Ectodermal cell (in vitro differentiated cells): ENCODE measurements at regions not wholly inside any gene's neighbourhood (a gene's known extent, or its start where the extent isn't known, plus 50 kb on each side); places are given as distances from the start of the nearest gene placed in this dataset.
"Not testable (repeated sequence)": the region's sequence is repeated elsewhere in the genome, so short reads cannot be mapped to it uniquely, and the experiment has no call there.

Experiments used
- H3K27ac ChIP-seq: 2 replicates; pipeline ENCODE4 v1.7.0; 2013; ENCODE audit warnings: mild to moderate bottlenecking, low read depth, low read length; ENCODE audit not compliant: insufficient read depth, poor library complexity, severe bottlenecking
- H3K27me3 ChIP-seq: 2 replicates; pipeline ENCODE4 v1.7.0; 2013; ENCODE audit warnings: mild to moderate bottlenecking, low read length; ENCODE audit not compliant: insufficient read depth, control insufficient read depth, poor library complexity, severe bottlenecking
- H3K36me3 ChIP-seq: one replicate; pipeline ENCODE4 v1.7.0; 2013; ENCODE audit warnings: low read length; ENCODE audit not compliant: control insufficient read depth, insufficient read depth
- H3K4me1 ChIP-seq: one replicate; pipeline ENCODE4 v1.7.0; 2013; ENCODE audit warnings: low read length; ENCODE audit not compliant: control insufficient read depth, insufficient read depth
- H3K4me3 ChIP-seq: 2 replicates; pipeline ENCODE4 v1.7.0; 2013; ENCODE audit warnings: low read depth, low read length, control low read depth; ENCODE audit not compliant: insufficient read depth
- H3K9me3 ChIP-seq: 2 replicates; pipeline ENCODE4 v1.7.0; 2013; ENCODE audit warnings: mild to moderate bottlenecking, low read length, moderate library complexity; ENCODE audit not compliant: control insufficient read depth
- WGBS, 2 experiments: methylation state at CpG; one replicate each; pipeline ENCODE4 v1.1.7; 2013; ENCODE audit warnings: missing lambda C conversion rate in 2 of 2; 5-methylcytosine and 5-hydroxymethylcytosine counted together

- 93 to 99% methylated on average over 3 of the region's 3 CpGs for WGBS, 2 experiments
- H3K4me1 ChIP-seq: no peaks in the 10 kb centered on the region
- no peaks in the 10 kb centered on the region for H3K27me3 ChIP-seq
- no peak overlapping the region for H3K4me3 ChIP-seq
- H3K36me3 ChIP-seq: no peaks in the 10 kb centered on the region
- no peak overlapping the region for H3K27ac ChIP-seq
- H3K9me3 ChIP-seq: no peaks in the 10 kb centered on the region
Measured at GRCh38 chr4:15333692-15334633, 93.9 kb upstream of the C1QTNF7 start.

- WGBS, 2 experiments: 85 to 89% methylated on average over 6 to 8 of the region's 8 CpGs
- H3K4me1 ChIP-seq: no peaks in the 10 kb centered on the region
- no peak overlapping the region for H3K4me3 ChIP-seq
- H3K27ac ChIP-seq: no peak overlapping the region
- H3K9me3 ChIP-seq: no peaks in the 10 kb centered on the region
- no peaks in the 10 kb centered on the region for H3K27me3 ChIP-seq
- H3K36me3 ChIP-seq: no peaks in the 10 kb centered on the region
Measured at GRCh38 chr4:15336410-15337167, 91.2 kb upstream of the C1QTNF7 start.

GRCh38 chr4:15337168-15337657, 90.6 kb upstream of the C1QTNF7 start:
- not testable (repeated sequence) for H3K4me1 ChIP-seq, H3K4me3 ChIP-seq, H3K27ac ChIP-seq, H3K27me3 ChIP-seq, H3K36me3 ChIP-seq, H3K9me3 ChIP-seq
- 90 to 95% methylated on average over 1 to 2 of the region's 2 CpGs for WGBS, 2 experiments

DNA sequence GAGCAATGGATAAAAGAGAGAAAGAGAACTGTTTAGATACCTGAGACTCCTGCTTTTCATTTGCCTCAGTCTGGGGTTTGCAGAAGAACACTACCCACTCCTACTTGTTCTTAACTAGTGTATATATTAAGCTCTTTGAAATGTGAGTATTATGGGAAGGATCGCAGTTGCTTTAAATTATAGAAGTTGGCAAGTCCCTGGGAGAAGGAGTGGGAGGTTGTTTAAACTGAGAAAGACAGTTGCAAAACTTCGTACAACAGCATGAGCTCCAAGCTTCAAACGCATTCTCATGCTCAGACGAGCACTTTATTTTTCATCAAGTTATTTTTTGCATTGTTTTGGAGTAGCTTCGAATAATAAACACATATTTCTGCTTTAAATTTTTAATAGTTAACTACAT, 88.1 kb upstream of the C1QTNF7 start:
- Histone ChIP-seq H3K4me3 (no peak overlapping the region), H3K27ac (no peak overlapping the region)
- WGBS, 2 experiments: 90 to 91% methylated on average over 4 to 5 of the region's 5 CpGs

GRCh38 chr4:15340332-15340731, 87.5 kb upstream of the C1QTNF7 start:
- no peak overlapping the region for H3K27ac ChIP-seq
- WGBS, 2 experiments: 96% methylated on average over 3 to 4 of the region's 4 CpGs
- H3K4me1 ChIP-seq: no peaks in the 10 kb centered on the region

More for the DNA sequence above, 88.1 kb upstream of the C1QTNF7 start:
- H3K9me3 ChIP-seq: no peaks in the 10 kb centered on the region
- no peaks in the 10 kb centered on the region for H3K27me3 ChIP-seq
- no peaks in the 10 kb centered on the region for H3K36me3 ChIP-seq
- H3K4me1 ChIP-seq: no peaks in the 10 kb centered on the region

DNA sequence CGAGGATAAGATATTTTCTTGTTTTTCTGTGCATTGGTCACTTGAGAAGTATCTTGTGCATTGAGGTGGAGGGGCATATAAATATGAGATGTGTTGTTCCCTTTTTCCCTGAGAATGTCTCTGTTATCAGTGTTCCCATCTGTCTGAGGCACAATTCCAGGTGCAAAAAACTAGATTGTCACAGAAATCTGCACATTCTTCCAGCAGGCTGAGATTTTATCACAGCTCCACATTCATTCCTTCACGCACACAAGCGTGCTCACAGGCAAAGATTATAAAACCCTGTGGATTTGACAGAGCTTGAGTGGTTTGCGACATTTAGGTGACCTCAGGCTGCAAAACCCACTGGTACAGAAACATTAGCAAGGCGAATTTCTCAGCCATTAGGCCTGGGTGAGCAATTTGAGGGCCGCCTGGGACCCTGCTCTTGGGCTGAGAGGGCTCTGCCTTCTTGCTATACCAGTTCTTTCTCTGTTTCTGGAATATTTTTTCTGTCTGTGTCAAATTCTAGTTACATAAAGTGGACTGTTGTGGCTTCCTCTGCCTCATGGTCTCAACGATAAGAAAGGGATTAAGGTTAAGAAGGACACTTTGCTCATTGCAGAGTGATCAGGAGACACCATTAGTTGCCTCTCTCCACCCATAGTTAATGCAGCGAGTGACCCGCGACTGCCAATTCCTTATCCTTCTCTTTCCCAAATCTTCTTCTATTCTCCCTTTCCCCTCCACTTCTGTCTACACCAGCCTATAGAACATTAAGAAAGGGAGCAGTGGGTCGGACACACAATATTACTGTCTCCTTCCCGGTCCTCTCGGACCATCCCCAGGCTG, 86.7 kb upstream of the C1QTNF7 start:
- no peaks in the 10 kb centered on the region for H3K27me3 ChIP-seq
- no peak overlapping the region for H3K4me3 ChIP-seq
- H3K27ac ChIP-seq: no peak overlapping the region
- H3K4me1 ChIP-seq: no peaks in the 10 kb centered on the region
- no peaks in the 10 kb centered on the region for H3K36me3 ChIP-seq
- 93 to 95% methylated on average over 13 of the region's 13 CpGs for WGBS, 2 experiments
- no peaks in the 10 kb centered on the region for H3K9me3 ChIP-seq

More at GRCh38 chr4:15340332-15340731, 87.5 kb upstream of the C1QTNF7 start:
- no peaks in the 10 kb centered on the region for H3K9me3 ChIP-seq
- no peaks in the 10 kb centered on the region for H3K27me3 ChIP-seq
- H3K36me3 ChIP-seq: no peaks in the 10 kb centered on the region
- no peak overlapping the region for H3K4me3 ChIP-seq

GRCh38 chr4:15341733-15342300, 86.0 kb upstream of the C1QTNF7 start:
- Histone ChIP-seq H3K9me3 (no peaks in the 10 kb centered on the region), H3K4me1 (no peaks in the 10 kb centered on the region), H3K36me3 (no peaks in the 10 kb centered on the region), H3K4me3 (no peak overlapping the region), H3K27me3 (no peaks in the 10 kb centered on the region), H3K27ac (no peak overlapping the region)
- WGBS, 2 experiments: 95% methylated on average over 21 of the region's 21 CpGs

GRCh38 chr4:15343000-15343399, 84.8 kb upstream of the C1QTNF7 start:
- Histone ChIP-seq H3K4me1 (no peaks in the 10 kb centered on the region), H3K27me3 (no peaks in the 10 kb centered on the region), H3K36me3 (no peaks in the 10 kb centered on the region), H3K9me3 (no peaks in the 10 kb centered on the region), H3K4me3 (no peak overlapping the region), H3K27ac (no peak overlapping the region)
- 95% methylated on average over 4 of the region's 4 CpGs for WGBS, 2 experiments

GRCh38 chr4:15343581-15343980, 84.3 kb upstream of the C1QTNF7 start:
- Histone ChIP-seq H3K36me3 (no peaks in the 10 kb centered on the region), H3K4me3 (no peak overlapping the region), H3K27me3 (no peaks in the 10 kb centered on the region), H3K4me1 (no peaks in the 10 kb centered on the region), H3K27ac (no peak overlapping the region), H3K9me3 (no peaks in the 10 kb centered on the region)
- WGBS, 2 experiments: 97 to 100% methylated on average over 1 of the region's 2 CpGs
